Limb (tissue), 2 donors: ENCODE measurements at regions not wholly inside any gene's neighbourhood (a gene's known extent, or its start where the extent isn't known, plus 50 kb on each side); places are given as distances from the start of the nearest gene placed in this dataset.
A peak's percentile ranks its signal among the peaks of the same experiment; 100 is the strongest.

Experiments
- DNase-seq, 2 donors: peaks; one replicate each; pipeline ENCODE4 v3.0.0-alpha.2; 2016; ENCODE audit errors: extremely low spot score in 2 of 2

- no peak for DNase-seq
Measured at GRCh38 chr18:7349181-7349837, 118.4 kb downstream of the LRRC30 start.

DNA sequence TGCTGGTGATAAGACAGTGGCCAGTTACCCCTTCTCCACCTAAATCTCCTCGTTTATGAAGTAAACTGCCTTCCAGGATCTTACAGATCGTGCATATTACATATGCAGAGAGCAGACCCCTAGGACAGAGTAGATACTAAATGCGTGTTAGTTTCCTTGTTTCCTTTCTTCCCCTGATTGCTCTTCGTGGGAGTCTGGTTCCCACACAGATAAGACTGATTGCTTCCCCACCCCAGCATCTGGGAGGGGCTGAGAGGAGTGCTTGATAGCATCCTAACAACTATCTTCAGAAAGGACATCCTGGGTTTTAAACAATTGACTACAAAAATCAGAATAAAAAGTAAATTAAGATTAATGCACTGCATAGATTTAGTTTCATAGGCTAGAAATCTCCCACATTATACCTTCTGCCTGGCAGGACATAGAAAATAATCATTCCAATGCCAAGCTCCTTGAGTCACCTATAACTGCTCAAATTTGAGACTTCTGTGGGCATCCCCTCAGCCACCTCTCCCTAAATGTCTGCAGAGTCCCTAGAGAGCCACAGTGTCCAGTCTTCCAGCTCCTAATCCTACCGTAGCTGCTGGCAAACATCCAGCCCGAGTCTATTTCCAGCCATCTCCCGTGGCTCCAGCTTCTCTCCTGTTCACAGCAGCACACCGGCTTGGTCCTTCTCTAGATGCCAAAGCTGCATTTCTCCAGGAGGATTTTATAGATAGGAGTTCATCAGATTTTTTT, 128.3 kb downstream of the LRRC30 start:
- no peak for DNase-seq

DNA sequence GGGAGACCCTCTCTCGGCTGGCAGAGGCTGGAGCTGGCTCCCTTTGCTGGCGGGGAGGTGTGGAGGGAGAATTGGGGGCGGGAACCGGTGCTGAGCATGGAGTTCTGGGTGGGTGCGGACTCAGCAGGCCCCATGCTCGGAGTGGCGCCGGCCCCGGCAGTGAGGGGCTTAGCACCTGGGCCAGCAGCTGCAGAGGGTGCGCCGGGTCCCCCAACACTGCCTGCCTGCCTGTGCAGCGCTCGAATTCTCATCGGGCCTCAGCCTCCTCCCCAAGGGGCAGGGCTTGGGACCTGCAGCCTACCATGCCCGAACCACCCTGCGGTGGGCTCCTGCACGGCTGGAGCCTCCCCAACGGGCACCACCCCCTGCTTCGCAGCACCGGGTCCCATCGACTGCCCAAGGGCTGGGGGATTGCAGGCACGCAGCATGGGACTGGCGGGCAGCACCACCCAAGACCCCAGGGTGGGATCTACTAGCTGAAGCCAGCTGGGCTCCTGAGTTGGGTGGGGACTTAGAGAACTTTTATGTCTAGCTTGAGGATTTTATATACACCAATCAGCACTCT, 129.8 kb downstream of the LRRC30 start:
- DNase-seq = no peak

GRCh38 chr18:7363338-7363737, 132.4 kb downstream of the LRRC30 start:
- no peak for DNase-seq

DNA sequence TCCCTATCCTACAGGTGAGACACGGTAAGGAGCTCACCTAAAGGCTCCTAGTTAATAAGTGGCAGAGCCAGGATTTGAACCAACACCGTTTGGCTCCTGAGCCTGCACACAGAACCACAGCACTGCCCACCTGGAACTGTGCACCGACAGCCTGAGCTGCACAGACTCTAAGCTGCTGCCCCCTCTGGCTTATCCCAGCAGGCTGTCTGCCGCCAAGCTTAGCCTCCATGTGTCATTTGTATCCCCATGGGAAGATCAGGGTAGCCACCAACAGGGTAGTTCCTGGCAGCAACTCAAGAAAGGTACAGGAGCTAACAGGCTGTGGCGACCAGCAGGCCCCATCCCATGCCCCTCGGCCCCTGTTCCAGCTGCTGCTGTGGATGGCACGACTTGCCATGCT, 135.7 kb downstream of the LRRC30 start:
- DNase-seq = no peak

DNA sequence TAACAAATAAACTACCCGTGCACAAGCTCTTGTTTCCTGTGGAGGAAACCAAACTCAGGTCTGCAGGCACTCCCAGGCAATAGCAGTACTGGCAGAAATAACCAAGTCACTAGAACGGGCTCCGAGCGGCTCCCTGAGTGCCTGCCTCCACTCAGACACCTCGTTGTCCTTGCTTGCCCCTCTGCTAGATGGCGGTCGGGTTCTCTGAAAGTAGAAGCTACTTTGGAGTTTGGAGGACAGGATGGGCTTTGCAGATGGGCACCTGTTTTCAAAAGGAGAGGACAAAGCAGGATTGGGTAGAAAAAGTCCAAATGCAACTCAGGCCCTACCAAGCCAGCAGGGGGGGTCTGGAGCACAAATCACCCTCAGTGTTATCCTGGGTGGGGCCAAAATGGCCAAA, 136.4 kb downstream of the LRRC30 start:
- no peak for DNase-seq

GRCh38 chr18:7369006-7369405, 138.1 kb downstream of the LRRC30 start:
- peak in 1 of 2 donors; percentile 6 for DNase-seq

DNA sequence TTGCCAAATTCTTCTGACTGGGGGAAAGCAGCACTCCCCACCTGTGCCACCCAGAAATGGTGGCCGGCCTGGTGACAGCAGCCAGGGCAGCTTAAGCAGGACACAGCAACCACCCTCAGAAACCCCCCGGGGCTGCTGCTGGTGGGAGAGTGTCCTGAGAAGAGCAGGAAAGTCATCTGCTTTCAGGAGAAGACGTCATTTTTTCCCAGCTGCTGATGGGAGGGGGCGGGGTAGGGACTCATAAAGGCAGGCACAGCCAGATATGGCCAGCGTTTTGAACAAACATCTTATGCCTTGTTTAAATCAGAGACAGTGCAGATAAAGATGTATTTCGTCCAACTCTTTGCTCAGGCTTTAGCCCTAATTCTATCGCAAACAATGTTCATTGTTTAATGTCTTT, 139.5 kb downstream of the LRRC30 start:
- DNase-seq = peak in 1 of 2 donors; percentile 16

- no peak for DNase-seq
Measured at GRCh38 chr18:7370802-7371201, 139.9 kb downstream of the LRRC30 start.

DNA sequence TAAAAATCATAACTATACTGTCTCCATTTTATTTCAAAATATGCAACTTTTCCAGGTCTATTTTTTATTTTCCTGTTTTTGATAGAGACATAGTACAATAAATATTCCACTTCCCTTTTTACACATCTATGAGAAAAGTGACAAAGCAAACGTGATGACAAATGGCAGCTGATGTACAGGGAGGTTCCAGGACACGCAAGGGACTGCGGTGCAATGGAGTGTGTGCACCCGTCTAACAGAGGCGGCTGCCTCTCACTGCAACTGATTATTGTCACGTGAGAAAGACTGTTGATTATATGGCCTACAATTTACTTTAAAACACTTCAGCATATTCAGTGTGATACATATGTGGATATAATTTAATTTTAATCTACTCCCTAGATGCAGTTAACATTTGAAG, 142.6 kb downstream of the LRRC30 start:
- no peak for DNase-seq

DNA sequence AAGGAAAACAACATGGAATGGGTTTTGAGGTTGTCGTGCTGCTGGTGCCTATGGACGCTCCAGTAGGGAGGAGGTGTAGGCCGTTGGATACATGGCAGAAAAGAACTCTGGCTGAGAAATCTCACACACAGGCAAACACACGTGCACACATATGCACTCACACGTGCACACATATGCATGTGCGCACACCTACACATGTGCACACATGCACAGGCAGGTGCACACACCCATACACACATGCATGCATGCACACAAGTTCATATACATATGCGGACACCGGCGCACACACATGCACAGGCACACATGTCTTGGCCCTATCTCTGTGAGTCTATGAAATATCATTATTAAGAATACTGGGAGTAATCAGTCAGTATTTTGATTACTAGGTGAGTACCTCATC, 150.4 kb downstream of the LRRC30 start:
- DNase-seq = no peak

- no peak for DNase-seq
Measured at GRCh38 chr18:7382328-7383001, 151.6 kb downstream of the LRRC30 start.

DNA sequence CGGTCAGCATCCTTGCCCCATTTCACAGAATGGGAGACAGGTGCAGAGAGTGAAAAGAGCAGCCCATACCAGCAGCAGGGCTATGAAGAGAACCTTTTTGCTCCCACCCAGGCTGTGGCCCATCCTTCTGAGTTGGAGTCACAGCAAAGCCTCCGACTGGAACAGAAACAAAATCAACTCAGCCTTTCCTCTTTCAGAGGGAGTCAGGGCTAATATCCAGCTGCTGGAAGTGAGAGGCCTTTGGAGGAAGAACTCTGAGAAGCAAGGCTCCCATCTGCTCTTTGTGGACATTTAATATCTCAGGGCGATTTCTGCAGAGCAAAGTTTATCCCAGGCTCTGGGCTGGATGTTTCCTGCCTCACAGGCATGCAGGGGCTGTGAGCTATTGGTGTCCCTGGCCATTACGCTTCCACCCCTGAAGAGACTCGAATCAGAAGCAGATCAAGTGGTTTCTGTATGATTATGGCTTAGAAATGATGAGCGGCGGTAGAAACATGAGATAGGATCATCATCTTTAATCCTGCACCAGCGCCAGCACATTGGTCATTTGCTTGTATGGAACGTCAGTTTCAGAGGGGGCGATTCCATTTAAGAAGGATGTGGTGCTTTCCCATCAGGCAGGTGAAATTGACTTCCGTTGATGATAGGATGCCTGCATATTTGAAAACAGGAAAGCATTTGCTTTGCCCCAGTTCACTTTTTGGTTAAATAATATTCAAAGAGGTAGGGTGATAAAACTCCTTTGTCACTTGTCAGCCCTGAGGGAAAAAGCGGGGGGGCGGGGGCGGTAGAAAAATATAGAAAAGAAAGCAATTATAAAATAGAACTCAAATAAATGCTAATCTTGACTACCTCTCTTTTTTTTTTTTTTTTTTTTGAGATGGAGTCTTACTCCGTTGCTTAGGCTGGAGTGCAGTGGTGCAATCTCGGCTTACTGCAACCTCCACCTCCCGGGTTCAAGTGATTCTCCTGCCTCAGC, 152.4 kb downstream of the LRRC30 start:
- no peak for DNase-seq

- no peak for DNase-seq
Measured at GRCh38 chr18:7388741-7389140, 157.9 kb downstream of the LRRC30 start.

DNA sequence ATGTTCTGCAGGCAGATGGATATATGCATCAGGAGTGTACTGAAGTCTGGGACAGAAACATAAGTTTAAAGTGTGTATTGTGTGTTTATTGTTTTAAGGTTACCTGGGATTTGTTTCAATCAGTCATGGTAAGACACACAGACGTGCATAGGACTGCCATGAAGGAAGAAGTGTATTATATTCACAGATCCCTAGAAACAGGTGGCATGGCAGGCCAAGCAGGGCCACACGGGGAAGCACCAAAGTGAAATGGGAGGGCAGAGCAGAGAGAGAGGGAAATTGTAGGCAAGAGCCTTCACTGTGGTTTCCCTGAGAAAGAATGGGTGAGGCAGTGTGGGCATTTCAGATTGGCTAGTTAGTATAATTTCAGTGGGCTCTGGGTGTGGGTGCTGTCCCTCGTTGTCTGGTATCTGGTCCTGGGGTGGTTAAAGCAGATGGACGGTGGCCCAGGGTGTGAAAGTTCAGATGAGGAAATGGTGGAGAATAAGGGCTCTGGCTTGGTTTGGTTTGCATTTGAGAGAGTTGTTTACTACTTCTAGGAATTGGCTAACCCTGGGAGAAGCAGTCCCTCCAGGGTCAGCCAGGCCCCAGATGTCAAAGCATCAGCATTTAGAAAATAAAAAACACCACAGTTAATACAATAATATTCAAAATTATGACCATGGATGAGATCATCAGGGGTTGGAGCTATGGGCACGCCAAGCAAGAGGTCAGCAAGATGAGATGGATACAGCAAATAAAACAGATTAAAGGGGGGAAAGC, 160.0 kb downstream of the LRRC30 start:
- DNase-seq = no peak

GRCh38 chr18:7393080-7393479, 162.2 kb downstream of the LRRC30 start:
- no peak for DNase-seq

DNA sequence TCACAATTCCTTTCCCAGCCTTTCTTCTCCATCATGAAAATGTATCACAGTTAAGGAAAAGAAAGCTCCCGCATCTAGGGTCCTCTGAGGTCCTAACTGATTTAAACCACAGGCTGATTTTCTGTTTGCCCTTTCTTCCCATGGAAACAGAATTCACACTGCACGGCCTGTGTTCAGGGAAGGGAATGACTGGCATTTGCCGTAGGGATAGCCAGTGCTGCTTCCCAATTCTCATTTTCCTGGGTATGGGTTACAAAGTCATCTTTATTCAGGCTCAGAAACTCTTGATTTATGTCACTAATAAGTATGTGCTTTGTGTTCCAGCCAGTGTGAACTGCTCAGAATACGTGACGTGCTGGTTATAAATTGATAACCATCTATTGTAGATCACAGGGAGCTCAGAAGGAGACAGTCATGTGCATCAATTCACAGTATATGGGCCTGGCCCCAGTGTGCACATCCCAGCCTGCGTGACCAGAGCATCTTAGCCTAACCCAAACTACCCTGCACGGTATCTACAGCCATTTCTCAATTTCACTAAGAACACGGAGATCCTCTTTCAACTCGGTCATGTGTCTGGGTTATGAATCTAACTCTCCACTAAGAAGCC, 163.3 kb downstream of the LRRC30 start:
- DNase-seq = no peak

DNA sequence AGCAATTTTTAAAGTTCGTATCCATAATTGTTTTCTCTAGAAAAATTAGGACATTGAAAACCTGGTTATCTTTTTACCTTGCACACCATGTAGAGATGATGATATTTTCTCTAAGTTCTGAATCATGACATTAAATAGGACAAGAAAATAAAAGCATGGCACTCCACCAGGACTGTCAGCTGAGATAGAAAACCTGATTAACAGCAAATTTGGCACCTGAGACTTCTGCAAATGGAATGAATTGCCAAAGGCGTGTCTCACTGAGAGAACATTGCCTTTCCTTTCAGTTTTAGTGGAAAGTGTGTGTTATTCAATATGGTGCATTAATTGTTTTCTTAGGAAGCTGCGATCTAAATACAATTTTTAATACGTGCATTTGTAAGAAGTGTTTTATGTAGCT, 164.7 kb downstream of the LRRC30 start:
- DNase-seq = no peak

GRCh38 chr18:7413906-7414305, 153.2 kb upstream of the PTPRM start:
- no peak for DNase-seq

GRCh38 chr18:7414459-7414858, 152.7 kb upstream of the PTPRM start:
- DNase-seq = no peak
